GM19025 (cell line): ENCODE measurements at regions not wholly inside any gene's neighbourhood (a gene's known extent, or its start where the extent isn't known, plus 50 kb on each side); places are given as distances from the start of the nearest gene placed in this dataset.

Experiments
- ATAC-seq: cut with Tn5 transposase; IDR thresholded peaks from one replicate; pipeline ENCODE4 v1.9.1; 2021; ENCODE audit warnings: mild to moderate bottlenecking, low read depth, moderate library complexity; ENCODE audit not compliant: unreplicated experiment

DNA sequence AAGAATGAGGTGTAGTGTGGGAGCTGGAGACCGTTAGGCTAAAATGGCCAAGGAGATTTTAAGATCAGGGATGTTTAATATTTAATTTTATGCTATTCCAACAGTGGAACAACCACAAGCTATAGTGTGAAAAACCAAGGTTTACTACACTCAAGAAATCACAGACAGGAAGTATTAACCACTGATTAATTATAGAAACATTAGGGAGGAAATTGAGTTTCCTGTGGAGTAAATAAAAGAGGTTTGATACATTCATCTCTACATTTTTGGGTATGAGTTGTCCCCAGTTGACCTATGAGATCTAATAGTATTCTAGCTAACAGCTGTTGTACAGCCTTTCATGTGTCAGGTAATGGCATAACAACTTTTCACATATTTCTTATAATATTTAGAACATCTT lies 103.7 kb upstream of the MPDZ start:
- no peak for ATAC-seq

DNA sequence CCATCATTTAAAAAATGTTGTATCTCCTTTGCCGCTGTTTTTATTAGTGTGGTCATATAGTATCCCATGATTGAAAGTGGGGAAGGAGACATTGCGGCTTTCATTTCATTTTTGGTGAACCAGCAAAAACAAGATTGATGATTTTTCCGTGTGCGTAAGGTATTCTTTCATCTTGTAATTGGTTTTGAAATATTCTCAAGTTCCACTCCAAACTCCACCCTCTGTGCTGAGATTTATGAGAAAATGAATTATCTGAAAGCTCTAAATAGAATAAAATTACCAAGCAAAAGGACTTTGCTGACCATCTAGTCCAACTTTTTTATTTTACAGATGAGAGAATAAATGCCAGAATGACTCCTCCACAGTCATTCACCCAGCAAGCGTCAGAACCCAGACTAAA lies 103.1 kb upstream of the MPDZ start:
- ATAC-seq = no peak

DNA sequence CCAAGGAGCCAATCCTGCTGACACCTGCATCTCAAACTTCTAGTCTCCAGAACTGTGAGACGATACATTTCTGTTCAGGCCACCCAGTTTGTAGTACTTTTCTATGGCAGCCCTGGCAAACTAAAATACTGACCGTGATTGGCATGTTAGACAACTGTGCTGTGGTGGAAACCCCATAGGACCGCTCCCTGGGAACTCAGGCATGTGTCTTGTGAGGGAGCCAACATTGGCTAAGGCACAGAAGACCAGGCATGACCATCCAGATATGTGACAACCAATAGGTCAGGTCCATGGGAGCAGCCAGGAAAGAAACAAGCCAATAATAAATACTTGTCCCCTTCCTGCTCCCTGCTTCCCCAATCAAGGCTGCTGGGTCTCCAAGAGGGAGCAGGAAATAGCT lies 101.4 kb upstream of the MPDZ start:
- no peak for ATAC-seq

DNA sequence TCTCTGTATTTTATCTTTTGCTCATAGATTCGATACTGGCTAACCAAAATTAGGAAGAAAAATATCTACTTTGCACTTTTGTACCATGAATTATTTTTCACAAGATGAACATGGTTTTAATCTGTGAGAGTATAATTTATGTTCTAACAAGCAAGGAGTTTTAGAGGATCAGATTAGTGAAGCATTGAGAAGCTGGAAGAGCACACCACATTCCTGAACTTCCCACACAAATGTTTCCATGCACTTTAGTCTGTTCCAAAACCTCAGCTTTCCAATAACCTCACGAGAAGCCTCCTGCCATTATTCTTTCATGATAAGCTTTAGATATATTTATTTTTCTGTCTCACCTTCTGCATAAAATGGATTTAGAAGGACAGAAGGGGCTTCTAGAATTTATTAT lies 98.7 kb upstream of the MPDZ start:
- ATAC-seq = no peak

DNA sequence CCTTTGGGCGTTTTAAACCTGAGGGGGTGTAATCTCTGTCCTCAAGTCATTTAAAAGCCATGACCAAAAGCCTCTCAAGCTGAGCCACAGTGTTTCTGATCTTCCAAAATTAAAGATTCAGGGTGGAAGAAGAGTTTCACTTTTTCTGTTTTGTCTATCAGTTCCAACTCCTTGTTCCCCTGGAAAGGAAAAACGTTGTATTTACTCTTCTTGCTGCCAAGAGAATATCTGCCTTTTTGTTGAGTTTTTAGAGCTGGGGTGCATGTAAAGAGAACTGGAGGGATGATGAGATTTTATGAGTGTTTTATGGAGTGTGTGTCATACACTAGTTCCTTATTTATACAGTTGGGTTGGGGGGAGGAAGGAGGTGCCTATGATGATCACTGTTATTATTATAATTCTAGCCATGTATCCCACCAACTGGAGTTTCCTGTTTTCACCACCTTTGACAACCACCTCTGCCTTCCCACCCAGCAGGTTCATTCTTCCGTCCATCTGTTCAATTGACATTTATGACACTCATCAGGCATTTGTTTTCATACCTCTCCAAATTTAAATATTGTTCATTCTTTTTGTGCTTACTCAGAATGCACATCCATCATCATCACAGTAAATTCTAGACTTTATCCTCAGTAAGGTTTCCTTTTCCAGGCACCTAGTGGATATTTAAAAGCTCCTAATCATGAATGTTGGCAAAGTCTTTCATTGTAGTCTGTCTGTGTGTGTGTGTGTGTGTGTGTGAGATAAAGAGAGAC lies 97.9 kb upstream of the MPDZ start:
- no peak for ATAC-seq

DNA sequence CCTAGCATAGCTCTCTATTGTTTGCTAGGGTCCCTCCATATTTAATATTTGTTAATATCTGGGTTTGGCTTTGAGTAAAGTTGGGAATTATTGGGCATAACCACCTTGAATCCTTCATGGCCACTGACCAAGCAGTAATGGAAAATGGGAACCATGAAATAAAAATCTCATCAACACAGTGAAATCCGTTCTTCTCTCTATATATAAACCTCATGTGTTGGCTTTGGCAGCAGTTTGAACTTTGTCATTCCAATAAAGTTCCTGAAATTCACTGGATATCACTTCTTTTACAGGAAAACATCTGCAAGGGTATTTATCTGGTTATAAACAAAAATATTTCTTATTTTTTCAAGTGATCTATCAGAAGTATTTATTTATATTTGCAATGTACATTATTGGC lies 93.0 kb upstream of the MPDZ start:
- no peak for ATAC-seq

DNA sequence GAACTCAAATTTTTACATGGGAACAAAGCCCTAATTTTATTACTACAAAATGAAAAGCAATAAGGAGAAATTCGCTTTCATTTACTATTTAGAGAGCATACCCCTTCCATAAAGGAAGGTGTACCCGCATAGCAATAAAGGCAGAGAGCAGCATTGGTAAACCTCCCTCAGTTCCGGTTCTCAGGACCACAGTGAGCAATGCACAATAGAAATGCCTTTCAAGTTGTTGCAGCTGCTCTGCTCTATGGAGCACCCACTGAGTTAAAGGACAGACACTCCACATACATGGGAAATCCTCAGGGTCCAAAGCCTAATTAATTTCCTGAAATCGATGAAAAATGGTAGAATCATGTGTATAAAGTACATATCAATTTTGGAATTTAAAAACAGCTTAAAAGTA lies 89.9 kb upstream of the MPDZ start:
- ATAC-seq = no peak

DNA sequence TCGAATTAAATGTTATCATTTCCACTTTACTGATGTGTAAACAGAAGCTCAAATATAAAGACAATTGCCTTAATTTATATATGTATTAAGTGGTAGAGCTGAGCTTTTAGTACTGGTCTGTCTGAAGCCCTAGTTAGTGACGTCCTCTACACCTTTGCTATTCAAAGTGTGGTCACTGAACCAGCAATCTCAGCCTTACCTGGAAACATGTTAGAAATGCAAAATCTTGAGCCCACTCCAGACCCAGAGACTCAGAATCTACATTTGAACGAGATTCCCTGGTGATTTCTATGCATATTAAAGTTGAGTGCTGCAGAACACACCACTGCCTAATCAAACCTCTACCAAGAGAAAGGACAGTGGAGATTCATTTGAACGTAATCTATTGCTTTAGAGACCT lies 88.3 kb upstream of the MPDZ start:
- ATAC-seq = no peak

DNA sequence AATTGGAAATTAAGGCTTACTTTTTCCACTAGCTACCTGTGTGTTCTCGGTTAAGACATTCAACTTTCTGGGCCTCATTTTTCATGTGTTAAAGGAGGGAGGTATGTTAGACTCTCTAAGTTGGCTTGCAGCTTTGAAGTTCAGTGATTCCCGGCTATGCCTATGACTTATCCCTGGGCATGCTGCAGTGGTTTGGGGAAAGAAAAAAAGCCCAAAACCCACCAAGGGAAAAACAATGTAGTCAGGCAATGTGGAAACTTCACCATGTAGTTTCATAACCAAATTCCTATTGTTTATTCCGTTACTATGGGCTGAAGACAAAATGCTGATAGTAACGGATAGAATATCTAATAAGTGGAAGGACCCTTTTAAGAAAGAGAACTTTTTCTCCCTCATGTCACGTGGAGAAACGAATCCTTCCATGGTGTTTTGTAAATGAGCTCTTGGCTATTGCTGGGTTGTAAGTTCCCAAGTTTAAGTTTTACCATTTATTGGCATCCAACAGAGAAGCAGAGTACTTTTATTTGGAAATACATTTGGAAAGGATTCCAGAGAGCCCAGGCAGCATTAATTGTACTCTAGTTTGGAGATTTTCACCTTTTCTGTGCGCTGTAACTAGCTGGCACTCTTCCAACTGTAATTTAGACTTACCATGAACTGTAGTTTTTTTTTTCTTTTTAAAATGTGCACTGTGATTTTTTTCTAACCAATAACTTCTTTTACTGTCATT lies 84.9 kb upstream of the MPDZ start:
- no peak for ATAC-seq

DNA sequence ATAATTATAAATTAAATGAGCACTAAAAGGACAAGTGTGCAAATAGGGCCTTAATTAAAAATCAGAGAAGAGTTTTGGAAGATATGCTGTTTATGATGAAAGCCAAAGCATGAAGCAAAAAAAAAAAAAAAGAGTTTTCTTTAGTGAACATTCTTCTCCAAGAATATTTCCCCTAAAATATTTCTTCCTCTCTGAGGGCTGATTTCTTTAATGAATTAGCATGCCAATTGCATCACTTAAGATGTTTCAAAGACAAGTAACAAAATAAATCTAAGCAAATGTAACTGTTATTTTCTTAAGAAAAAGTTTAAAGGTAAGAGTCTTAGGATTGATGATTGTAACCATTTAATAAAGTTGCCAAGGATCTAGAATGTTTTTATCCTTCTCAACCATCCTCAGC lies 81.6 kb upstream of the MPDZ start:
- ATAC-seq = no peak

DNA sequence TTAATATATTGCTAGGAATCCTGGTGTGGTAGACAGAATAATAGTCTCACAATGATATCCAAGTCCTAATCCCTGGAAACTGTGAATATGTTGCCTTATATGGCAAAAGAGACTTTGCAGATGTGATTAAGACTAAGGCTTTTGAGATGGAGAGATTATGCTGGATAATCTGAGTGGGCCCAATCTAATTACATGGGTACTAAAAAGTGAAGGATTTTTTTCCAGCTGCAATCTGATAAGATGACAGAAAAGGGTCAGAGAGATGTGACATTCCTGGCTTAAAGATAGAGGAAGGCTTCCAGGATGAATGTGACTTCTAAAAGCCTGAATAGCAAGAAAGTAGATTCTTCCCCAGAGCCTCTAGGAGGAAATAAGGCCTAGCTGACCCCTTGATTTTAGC lies 80.7 kb upstream of the MPDZ start:
- ATAC-seq = no peak

DNA sequence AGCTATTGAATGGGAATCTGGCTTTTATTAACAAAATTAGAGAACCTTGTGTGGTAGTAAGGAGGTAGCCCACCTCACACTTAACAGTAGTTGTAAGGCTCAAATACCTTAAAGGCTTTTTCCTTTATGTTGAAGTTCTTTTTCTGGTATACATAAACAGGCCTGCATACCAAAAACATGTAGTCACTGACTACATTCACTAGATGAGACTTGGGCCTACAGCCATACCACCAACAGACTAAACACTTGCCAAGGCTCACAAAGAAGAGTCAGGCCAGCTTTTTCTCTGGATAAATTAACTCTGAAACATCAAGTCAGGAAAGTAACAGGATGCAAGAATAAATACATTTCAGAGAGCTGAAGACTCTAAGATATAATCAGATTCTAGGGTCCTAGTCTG lies 78.6 kb upstream of the MPDZ start:
- no peak for ATAC-seq

DNA sequence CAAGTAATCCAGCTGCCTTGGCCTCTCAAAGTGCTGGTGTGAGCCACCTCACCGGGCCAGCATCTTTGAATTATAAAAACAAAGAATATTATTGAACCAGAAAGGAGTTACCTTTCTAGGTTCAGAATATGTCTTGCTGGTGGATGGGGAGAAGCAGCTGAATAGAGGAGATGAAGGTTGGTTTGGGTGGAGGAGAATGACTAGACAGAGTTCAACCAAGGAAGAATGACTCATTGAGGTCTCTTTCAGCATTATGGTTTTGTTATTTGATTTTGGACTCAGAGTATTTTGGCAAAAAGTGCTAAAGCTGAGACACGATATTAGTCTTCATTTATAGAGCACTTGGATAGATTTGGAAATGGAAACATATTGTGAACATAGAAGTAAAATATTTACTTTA lies 75.2 kb upstream of the MPDZ start:
- ATAC-seq = no peak

DNA sequence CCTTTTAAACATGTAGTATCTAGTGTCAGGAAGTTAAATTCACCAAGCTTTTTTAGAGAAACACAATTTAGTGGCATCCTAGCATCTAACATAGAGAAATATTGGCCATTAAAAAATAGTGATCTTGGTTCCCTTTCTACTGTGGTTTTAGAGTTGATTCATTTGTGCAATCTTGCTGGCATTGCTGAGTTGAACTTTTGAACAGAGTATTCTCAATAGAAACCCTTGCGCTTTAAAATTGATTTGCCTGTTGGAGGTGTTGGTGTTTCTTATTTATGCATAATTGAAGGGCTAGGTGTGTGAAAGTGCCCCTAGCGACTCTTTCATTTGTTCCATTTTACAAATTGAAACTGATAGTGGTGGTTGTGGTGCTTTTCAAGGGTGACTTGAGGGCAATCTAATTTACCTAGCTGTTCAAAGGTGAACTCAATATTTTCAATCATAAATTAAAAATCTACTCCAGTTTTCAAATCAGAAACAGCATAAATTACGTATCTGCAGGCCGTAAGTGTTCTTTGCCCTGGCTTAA lies 73.0 kb upstream of the MPDZ start:
- ATAC-seq = peak; percentile 79

DNA sequence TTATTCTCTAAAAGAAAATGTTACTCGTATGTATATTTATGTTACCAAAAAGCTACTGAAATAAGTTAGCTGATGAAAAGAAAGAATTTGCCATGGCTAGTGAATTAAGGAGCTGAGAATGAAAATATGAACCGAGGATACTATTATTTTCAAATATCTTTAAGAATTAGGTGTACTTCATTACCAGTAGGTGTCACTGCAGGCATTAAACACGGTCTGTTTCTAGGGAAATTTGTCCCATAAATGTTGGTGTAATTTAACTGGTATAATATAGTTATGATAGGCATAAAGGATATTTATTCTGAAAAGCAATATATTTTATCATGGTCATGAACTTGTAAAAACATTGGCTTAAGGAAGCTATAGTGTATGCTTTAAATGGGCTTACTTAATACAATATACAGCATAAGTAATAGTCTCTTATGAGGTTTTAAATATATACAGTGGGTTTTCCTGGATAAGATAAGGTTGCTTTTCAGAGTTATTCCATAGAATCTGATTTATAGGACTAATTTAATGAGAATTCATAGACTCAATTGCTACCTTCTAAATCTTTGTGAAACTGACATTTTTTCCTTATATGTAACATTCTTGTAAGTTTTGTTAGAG lies 72.4 kb upstream of the MPDZ start:
- no peak for ATAC-seq

DNA sequence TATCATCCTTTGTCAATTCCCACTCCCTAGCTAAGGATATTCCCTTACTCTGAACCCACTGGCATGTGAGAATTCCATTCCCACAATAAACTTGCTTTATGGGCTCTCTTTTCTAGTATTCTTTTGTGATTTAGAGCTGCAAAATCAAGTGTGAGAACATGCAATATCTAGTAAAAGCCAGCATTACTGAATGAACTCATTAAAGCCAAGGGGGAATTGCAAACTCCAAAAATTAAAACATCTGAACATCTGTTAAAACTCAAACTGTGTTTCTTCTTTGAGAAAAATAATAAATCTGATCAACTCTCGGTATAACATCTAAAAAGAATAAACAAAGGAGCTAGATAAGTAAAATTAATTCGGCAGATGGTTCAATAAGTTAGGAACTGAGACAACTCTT lies 53.1 kb upstream of the MPDZ start:
- ATAC-seq = no peak

DNA sequence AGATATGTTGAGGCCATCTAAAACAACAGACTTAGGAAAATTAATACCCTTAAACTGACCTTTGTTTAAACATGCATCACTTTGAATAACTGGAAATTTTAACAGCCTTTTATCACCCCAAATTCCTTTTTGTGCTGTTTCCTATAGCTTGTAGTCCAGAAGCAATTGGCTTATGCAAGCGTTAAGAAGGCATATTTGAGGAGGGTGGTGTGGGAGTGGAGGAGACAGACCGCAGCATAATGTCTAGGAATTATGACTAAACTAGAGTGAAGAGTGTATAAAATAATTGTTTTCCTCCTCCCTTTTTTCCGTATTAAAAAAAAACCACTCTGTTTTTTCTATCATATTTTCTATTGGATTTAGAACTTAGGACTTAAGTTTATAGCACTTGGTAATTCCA lies 51.8 kb upstream of the MPDZ start:
- no peak for ATAC-seq

DNA sequence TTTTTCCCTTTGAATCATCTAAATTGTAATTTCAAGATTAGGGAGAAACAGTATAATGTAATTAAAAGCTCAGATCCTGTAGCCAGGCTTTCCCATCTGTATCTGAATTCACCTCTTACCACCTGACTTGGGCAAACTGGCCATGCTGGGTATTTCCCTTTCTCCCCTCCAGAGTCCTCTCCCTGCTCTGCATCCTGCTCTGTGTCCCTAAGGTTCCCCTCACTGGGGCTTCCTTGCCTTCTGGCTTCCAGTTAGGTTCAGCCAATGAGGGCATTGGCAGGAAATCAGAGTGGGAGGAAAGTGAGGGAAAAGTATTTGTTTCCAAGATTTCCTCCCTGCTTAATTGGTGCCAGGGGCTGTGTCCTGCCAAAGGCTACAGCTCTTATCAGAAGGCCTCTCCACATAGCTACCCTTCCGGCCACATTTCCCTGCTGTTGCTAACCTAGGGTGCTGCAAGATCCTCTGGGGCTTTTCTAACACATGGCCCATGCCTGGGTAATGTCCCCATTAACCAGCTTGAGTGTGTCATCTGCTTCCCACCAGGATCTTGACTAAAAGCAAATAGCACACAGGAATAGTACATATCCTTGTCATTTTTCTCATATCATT lies 51.0 kb upstream of the MPDZ start:
- no peak for ATAC-seq
